NCI-H2227 treated with DMSO at 0.1 percent for 48 hours (cell line): ENCODE measurements at regions not wholly inside any gene's neighbourhood (a gene's known extent, or its start where the extent isn't known, plus 50 kb on each side); places are given as distances from the start of the nearest gene placed in this dataset.

Experiments
- DNase-seq: peaks from one replicate; lab custom pipeline; 2025; lab: John Stamatoyannopoulos, UW

DNA sequence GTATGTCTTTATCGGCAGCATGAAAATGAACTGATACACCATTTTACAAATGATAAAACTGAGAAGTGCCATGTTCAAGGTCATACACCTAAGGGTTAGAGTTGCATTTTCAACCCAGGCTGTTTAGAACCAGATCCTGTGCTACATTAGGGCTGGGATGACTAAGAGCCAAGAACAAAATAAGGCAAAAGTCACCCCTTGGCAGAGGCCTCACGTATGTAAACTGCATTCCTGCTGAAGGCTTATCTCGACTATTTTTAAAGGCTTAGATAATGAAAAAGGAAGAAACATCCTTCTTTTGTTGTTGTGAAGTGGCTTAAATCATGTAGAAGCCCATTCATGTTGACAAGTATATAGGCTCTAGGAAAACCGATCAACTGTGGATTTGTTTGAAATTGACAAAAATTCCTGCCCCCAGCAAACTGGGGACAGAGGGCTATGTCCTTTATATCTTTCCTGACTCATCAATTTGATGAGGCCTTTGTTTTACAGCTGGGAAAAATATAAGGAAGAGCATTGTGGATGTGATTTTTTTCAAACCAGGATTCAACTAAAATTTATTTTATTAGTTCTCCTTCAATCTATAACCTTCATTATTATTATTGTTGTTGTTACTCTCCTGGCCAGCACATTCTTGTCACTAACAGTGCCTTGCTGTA is 196.5 kb downstream of the SNX18 start:
- DNase-seq, result no peak

DNA sequence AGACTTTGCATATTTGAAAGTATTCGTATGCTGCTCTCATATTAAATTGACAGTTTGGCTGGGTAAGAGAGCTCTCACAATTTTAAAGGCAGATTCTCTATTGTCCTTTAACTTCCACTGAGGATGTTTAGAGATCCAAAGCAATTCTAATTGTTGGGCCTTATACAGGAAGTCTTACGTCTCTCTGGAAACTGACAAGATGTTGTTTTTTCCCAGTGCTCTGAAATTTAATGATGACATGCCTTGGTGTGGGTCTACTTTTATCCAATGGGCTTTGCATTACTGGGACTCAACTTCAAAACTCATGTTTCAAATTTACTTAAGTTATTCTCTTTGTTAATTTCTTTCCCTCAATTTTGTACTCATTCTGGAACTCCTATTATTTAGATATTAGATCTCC is 191.5 kb downstream of the SNX18 start:
- DNase-seq, result no peak

DNA sequence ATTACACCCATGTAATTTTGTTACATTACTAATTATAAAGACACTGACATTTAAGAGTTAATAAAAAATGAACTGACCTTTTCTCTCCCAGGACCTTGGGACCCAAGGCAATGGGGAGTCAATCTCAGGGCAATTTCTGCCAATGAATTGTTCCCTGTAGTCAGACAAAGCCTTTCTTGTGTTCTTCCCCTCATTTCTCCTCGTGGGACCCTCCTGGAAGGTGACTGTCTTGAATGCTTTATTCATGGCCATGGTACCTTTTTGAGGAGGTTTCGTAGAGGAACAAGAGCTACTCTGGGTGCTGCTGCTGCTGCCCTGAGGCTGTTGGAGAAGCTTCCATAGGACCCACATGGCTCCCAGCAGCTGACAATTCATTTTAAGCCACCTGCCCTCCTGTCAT is 190.3 kb downstream of the SNX18 start:
- DNase-seq, result no peak

DNA sequence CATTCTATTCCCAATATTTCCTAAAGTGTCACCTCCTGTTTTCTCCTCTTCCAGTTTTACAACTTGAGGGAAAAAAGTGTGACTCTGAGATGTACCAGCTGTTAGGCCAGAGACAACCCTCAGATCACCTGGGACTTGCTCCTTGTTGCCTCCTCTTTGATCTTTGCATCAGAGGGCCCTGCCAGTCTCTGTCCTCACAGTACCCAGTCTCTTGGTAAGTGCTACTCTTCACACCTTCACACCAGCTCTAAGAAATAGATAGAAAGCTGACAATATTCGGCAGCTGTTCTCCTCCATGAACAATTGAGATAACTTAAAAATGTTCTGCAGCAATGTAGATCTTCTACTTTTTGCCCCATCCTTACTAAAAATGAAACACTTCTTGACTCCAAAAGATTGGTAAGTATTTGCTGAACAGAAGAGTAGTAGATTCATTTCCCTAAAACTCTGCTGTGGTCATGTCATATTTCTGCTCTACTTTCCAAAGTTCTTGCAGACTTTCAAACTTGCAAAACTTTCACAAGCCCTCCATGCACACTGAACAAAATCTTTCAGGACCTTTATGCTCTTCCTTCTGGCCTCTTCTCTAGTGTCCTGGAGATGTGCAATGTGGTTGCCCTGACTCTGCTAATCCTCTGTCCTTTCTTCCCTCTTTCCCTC is 188.6 kb downstream of the SNX18 start:
- no peak for DNase-seq

DNA sequence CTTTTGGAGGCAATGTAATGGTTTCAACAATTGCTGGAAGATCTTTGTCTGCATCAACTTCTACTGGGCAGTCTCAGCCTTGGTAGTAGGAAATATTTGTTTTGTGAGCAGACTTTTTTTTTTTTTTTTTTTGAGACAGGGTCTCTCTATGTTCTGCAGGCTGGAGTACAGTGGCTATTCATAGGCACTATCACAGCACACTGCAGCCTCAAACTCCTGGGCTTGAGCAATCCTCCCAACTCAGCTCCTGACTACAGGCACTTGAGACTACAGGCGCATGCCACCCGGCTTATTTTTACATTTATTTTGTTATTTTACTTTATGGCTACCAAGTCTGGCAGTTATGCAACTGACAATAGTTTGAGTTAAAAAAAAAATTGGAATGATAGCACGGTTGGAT is 187.3 kb downstream of the SNX18 start:
- no peak for DNase-seq

DNA sequence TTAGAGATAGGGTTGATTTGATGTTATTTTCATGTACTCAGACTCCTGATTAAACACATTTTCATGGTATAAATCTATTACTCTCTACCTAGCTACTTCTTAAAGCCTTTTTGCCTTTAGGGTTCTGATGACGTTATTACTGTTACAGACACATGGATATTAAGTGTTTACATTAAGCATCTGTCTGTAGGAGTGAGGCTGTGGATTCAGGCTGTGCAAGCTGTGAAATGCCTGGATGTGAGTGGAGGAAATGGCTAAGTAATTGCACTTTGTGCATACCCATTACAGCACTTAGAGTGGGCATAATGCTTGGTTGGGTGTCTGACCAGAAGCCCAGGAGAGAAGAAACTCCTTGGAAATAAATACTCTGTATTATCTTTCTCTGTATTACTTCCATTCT is 186.8 kb downstream of the SNX18 start:
- DNase-seq, result no peak

DNA sequence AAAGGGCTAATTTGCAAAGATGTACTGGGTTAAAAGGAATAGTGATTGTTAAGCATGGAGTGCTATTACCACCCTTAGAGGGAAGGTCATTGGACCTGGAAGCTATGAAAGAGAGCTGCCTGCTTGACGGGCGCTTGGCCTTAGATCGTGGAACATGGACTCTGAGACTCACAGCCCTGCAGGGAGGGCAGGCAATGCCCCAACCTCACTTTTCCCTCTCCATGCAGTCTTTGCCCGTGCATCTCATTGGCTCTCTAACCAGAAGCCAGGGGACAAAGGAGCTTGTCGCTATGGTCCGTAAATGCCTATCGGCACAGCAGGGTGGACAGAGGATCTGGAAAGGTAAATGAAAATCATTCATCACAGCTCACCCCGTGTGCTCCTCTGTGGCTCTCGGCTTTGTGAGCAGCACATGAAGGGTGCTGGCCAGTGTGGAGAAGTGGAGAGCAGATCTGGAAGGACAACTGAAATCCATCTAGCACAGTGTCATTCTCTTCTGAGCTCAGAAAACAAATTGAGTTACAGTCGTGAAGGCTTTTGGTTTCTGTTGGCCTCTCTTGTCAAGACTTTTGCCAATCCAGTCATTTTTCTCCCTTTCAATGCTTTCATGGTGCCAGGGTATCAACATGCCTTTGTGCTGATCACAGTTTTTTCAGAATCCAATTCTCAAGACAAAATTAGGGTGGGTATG is 186.2 kb downstream of the SNX18 start:
- no peak for DNase-seq

DNA sequence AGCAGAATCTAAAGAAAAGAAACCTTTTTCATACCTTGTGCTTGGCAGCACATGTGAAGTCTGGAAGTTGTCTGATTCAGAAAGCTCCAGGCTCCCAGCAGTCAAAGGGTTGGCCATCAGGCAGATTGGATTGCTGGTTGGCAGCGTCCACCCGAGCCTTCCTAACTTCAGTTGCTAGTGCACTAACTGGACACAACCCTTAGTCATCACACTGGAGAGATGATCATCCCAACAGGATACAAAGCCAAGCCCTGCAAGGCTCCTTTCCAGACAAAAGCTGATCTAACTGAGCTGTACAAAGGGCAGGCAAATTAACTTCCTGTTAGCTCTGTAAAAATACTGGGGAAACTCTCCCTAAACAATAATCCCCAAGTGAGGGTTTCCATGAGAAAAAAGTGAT is 185.6 kb downstream of the SNX18 start:
- DNase-seq, result peak; percentile 14

DNA sequence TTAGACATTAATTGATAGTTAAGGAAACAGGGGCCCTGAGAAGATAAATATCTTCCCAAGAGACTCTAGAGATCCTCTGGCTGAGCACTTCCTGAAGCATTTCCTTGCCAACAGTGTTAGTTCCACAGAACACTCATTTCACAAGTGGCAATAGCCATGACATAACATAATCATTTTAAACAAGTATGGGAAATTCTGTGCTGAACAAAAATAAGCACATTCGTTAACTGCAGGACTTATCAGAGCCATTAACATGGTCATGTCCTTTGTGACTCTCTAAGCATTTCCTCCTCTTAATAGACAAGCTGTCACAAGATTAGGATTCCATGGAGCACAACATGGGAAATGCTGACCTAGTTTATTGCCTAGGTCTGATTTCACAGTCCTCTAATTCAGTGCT is 184.9 kb downstream of the SNX18 start:
- DNase-seq, result no peak

DNA sequence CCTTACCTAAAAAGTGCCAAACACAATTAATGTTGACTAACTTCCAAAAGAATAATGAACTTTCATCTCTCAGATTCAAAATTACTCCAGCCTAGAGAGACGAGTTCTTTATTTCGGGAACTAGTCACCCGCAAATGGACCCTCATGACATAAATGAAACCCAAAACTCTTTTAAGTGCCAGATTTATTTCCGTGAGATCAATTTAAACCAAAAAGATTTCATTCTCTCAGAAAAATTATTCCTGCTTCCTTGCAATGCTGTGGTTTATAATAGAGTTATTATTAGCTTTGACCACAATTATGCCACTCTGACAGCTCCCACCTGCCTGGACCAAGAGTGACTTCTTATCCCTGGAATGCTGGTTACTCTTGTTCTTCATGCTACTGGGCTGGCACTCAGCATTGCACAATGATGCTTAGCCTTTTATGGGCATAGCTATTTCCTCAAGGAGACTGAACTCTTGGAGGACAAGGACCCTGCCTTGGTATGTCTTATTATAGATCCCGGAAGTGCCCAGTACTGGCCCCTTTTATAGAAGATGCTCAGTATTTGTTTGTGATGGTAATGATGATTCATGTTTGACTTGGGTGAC is 183.5 kb downstream of the SNX18 start:
- DNase-seq, result no peak

DNA sequence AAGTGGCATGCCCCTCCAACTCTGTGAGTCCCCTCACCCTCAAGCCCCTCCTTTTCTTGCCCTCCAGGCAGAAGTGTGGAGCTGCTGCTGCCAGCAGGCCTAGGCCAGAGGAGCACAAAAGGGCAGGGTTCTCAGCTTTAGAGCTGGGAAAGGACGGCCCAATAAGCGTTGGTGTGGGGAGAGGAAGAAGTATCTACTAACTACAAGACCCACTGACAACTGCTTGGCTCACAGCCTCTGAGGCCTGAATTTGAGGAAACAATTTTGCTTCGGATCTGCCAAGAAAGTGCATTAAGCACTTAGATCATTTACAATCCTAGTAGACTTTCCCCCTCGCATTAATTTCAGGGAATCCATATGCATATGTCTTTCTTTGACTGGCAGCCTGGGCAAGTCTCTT is 179.4 kb downstream of the SNX18 start:
- DNase-seq, result no peak

DNA sequence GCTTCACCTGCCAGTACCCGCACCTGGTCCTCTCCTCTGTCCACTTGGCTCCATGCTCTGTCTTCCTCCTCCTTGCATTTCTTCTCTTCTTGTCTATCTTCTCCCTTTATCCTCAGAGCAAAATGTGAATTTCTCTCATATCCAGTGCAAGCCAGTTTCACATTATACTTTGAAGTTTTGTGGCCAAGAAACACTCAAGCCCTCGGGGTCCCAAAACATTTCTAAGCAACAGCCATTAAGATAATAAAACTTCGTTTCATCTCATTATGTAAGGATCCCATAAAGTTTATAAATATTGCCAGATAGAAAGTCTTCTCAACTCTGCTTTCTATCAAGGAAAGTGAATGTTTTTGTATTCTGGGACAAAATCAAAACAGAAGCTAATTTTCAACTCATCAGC is 178.8 kb downstream of the SNX18 start:
- no peak for DNase-seq

DNA sequence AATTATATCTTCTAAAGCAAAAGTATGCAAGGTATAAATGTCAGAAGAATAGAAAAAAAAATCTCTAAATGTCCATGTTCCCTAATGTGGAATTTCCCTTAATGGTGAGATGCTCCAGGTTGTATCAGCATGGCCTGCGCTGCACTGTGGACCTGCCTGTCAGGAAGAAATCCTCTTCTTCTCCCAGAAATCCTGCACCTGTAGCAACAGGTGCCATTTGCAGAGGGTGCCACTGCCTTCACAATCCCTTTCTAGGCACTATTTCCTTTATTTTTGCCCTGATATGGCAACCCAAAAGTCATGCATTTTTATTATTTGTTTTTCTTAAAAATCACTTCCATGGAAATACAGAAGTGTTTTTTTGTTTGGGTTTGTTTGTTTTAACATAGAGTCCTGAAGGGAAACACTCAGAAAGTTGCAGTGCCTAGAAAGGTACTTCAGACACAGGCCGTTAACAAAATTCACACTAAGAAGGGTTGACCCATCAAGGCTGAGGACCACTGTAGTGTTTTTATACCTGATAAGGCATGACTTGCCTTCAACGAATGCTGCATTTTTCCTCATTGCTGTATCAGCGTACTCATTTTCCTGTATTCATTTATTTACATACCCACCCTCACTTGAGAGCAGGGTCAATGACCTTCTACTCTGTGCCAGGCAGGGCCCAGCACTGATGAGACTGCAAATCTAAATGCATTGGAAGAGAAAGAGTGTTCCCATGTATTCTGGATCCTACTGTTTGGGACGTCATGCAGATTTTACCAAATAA is 177.8 kb downstream of the SNX18 start:
- DNase-seq, result no peak

DNA sequence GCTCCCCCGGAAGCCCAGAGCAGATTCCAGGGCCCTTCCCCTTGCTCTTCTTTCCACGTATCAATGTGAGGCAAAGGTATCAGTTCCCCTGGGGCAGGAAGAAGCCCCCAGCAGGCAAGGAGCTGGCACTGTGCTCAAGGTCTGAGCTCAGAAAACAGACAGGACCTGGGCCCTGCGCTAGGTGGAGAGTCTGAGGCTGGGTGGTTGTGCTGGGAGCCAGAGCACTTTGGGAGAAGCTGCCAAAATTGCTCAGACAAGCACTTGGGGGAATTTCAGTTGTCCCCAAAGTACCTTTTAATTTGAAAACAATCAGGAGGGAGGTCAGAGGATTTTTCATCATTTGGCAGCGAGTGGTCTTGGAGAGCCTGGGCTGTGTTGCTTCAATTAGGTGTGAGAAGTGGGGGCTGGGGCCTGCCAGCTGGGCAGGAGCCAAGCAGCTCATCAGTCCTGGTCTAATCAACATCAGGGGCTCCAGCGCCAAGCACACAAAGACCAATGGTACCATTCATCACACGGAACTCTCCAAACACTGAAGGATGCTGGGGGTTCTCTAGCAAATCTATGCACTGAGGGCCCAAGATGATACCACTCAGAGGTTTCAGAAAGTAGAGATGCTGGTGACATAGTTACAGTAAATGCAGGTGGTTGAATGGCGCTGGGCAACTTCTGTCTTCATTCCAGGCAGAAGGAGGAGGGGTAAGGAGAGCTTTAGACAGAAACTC is 176.5 kb downstream of the SNX18 start:
- DNase-seq, result no peak

DNA sequence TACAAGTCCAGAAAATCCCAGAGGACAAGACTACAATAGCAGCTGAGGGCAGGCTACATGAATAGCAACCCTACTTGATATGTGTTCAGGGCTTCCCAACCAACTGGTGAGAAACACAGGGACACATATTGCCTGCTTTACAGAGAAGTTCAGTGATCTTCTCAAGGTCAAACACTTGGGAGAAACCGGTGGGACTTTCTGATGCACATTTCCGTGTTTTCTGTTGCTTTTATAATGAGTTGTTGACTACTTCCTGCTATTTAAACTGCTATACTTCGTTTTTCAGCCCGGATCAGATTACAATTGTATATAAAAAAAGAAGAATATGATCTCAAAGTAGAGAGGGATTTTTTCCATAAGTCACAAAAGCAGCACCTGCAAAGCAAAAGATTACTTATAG is 175.1 kb downstream of the SNX18 start:
- DNase-seq, result no peak

DNA sequence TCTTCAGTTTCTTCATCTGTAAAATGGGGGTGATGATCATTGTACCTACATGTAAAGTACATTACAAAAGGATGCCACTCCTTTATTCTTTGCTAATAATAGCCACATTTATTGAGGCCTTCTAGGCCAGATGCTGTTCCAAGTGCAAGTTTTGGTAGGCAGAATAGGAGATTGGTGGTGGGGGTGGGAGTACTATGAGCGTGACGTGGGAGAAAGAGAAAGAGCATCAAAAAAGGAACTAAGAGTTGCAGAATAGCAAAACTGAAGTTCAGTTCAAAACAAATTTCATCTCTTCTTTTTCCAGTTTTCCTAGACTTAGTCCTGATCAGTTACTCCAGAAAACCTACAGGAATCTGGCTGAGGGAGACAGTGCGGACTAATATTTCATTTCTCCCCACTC is 174.1 kb downstream of the SNX18 start:
- DNase-seq, result no peak

DNA sequence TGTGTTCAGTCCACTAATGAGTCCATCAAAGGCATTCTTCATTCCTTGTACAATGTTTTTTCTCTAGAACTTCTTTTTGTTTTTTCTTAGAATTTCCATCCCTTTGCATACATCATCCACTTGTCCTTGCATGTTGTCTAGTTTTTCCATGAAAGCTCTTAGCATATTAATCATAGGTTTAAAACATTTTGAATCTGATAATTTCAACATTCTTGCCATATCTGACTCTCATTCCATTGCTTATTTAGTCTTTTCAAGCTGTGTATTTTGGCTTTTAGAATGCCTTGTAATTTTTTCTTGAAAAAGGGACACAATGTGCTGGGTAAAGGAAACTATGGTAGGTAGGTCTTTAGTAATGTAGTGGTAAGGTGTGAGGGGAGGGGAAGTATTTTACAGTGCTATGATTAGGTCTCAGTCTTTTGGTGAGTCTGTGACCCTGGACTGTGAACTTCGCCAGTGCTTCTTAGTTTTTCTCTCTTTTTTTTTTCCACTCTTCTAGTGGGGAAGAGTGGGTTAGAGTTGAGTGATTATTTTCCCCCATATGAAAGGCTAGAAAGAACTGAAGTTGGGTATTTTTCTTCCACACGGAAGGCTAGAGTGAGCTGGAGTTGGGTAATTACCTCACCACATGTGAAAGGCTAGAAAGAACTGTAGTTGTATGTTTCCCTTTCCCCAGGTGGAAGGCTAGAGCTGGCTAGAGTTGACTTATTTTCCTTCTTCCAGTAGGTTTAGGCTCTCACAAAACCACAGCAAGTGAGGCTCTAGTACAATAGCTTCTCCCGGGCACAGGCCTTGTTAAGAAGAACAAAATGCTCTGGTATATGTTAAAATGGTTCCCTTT is 172.1 kb downstream of the SNX18 start:
- no peak for DNase-seq

DNA sequence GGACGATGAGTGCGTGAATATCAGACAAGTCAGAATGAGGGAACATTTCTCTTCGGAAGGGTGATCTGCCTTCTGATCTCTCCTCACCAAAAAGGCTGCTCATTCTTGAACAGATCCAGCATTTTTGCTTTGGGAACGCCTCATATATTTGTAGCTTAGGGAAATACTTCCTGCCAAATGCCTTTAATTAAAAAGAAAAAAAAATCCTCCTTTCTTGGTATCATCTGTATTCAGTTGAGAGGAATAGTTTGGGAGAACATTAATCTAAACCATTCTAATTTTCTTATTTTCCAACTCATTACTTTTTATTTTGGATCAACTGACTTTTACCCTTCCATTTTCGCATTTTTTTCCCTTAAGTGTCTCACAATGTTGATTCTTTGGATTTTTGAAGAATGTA is 163.4 kb downstream of the SNX18 start:
- DNase-seq, result no peak

DNA sequence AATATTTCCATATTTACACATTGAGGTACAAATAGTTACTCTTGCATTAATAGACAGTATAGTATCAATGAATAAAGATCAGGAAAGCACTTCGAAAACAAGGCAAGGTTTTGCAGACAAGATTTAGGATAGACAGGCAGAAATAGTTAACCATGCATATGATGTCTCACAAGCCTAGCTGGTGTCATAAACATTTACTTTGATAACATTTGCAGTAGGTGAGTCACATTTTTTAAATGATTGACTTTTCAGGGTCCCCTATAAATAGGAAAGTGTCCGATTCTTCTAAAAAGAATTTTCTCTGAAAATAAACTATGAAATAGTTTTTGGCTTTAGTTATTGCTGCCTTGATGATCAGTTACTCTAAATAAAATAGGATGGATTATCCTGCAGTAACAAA is 162.1 kb downstream of the SNX18 start:
- no peak for DNase-seq

DNA sequence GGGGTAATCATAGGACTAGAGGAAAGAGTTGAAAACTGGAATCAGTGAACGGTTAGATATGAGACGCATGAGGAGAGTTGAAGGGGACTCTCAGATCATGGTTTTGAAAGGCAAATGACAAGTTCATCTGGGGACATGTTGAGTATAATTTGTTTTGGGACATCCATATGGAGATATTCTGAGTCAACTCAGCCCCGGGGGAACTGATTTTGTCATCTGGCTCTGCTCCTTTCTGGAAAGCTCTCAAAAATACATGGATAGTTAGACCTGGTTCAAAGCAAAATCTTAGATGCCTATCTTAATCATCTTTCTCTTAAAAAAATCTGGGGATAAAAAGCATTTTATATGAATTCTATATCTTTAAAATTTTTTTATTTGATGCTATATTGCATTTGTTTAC is 161.2 kb downstream of the SNX18 start:
- no peak for DNase-seq
